HCT116 (cell line): ENCODE measurements at regions not wholly inside any gene's neighbourhood (a gene's known extent, or its start where the extent isn't known, plus 50 kb on each side); places are given as distances from the start of the nearest gene placed in this dataset.

Experiments used
- ATAC-seq: fragments of 200-7000 bp; cut with Tn5 transposase; 2 replicates; pipeline ENCODE4 v1.9.1; 2020; ENCODE audit warnings: mild to moderate bottlenecking, moderate library complexity
- BruUV-seq: library from RNA; stranded (reverse); fragments of 400-500 nt; replicated peaks from 2 replicates; lab custom pipeline; 2021; lab: Mats Ljungman, UMichigan
- CTCF ChIA-PET: fragments of 300-600 bp; sonication (Branson Sonifier 250); formaldehyde crosslinking; loops from one replicate; lab custom pipeline; 2021; ENCODE audit warnings: antibody characterized with exemption; lab: Charles Lee
- POLR2A ChIA-PET: fragments of 300-600, 350-600 bp; sonication (Branson Sonifier 250); formaldehyde crosslinking; loops from one replicate; lab custom pipeline; 2021; ENCODE audit warnings: antibody characterized with exemption; lab: Charles Lee
- RAD21 ChIA-PET, 2 experiments: fragments of 300-600 bp; sonication (Branson Sonifier 250); formaldehyde crosslinking; loops; one replicate each; lab custom pipeline; 2023; ENCODE audit warnings: low total read pairs in 2 of 2; ENCODE audit not compliant: uncharacterized antibody in 2 of 2, unreplicated experiment in 2 of 2, low non-redundant PET in 1 of 2; lab: Charles Lee
- DNase-seq: peaks from one replicate; pipeline ENCODE4 v3.0.0-alpha.2; 2010; ENCODE audit warnings: low read depth, low spot score
- H2AFZ ChIP-seq: fragments of 200-600 bp; shearing (Covaris generic), sonication (generic); 2 replicates; pipeline ENCODE4 v1.6.1; 2017; ENCODE audit warnings: low read depth, mixed run types, mixed read lengths, antibody characterized with exemption, low read length; ENCODE audit not compliant: poor library complexity, severe bottlenecking
- H3K27ac ChIP-seq: 2 replicates; pipeline ENCODE4 v1.5.1; 2012; ENCODE audit warnings: low read depth, low read length
- H3K27me3 ChIP-seq: fragments of 200-600 bp; sonication (generic); 2 replicates; pipeline ENCODE4 v1.6.1; 2016; ENCODE audit warnings: mixed run types, low read length, mixed read lengths; ENCODE audit not compliant: insufficient read depth
- H3K36me3 ChIP-seq, 2 experiments: fragments of 200-500 bp in 1 of 2; fragments of 200-600 bp in 1 of 2; sonication (Bioruptor generic) in 1 of 2; sonication (generic) in 1 of 2; 2 replicates each; pipeline versions ENCODE4 v1.5.1 to v1.6.1; 2014 to 2016; ENCODE audit warnings: low read length in 2 of 2, inconsistent platforms in 1 of 2, mixed read lengths in 1 of 2, mixed run types in 1 of 2; ENCODE audit not compliant: insufficient read depth in 2 of 2, control insufficient read depth in 1 of 2
- H3K4me1 ChIP-seq, 2 experiments: fragments of 200-600 bp in 1 of 2; sonication (generic) in 1 of 2; 2 replicates each; pipeline versions ENCODE4 v1.5.1 to v1.6.1; 2012 to 2017; ENCODE audit warnings: low read length in 2 of 2, inconsistent platforms in 1 of 2, mild to moderate bottlenecking in 1 of 2, mixed read lengths in 1 of 2, mixed run types in 1 of 2, moderate library complexity in 1 of 2; ENCODE audit not compliant: insufficient read depth in 2 of 2, control insufficient read depth in 1 of 2
- H3K4me2 ChIP-seq: fragments of 200-600 bp; sonication (generic); 2 replicates; pipeline ENCODE4 v1.6.1; 2017; ENCODE audit warnings: mixed run types, low read length, mixed read lengths
- H3K4me3 ChIP-seq, 2 experiments: fragments of 200-600 bp in 1 of 2; sonication (generic) in 1 of 2; replicated peaks in 1 of 2; 2 replicates each; pipeline ENCODE4 v1.5.1; 2011 to 2016; ENCODE audit warnings: low read length in 2 of 2, control low read depth in 1 of 2, low read depth in 1 of 2, mild to moderate bottlenecking in 1 of 2, mixed read lengths in 1 of 2, mixed run types in 1 of 2
- H3K79me2 ChIP-seq: fragments of 200-600 bp; sonication (generic); 2 replicates; pipeline ENCODE4 v1.6.1; 2017; ENCODE audit warnings: mild to moderate bottlenecking, mixed run types, low read length, moderate library complexity, mixed read lengths; ENCODE audit not compliant: insufficient read depth
- H3K9ac ChIP-seq: fragments of 200-600 bp; sonication (generic); 2 replicates; pipeline ENCODE4 v1.6.1; 2016; ENCODE audit warnings: low read length, mixed read lengths
- H3K9me2 ChIP-seq: fragments of 200-600 bp; sonication (generic), shearing (Covaris generic); 2 replicates; pipeline ENCODE4 v1.6.1; 2017; ENCODE audit warnings: mixed run types, mild to moderate bottlenecking, moderate library complexity; ENCODE audit not compliant: insufficient read depth
- H3K9me3 ChIP-seq, 2 experiments: fragments of 200-500 bp in 1 of 2; fragments of 200-600 bp in 1 of 2; sonication (Bioruptor generic) in 1 of 2; sonication (generic) in 1 of 2; 2 replicates each; pipeline ENCODE4 v1.6.1; 2014 to 2017; ENCODE audit warnings: low read length in 2 of 2, mixed read lengths in 2 of 2, inconsistent platforms in 1 of 2, low read depth in 1 of 2, mild to moderate bottlenecking in 1 of 2, mixed run types in 1 of 2, moderate library complexity in 1 of 2; ENCODE audit not compliant: control insufficient read depth in 1 of 2, insufficient read depth in 1 of 2
- H4K20me1 ChIP-seq: fragments of 200-600 bp; sonication (generic), shearing (Covaris generic); 2 replicates; pipeline ENCODE4 v1.6.1; 2017; ENCODE audit warnings: mixed run types, mild to moderate bottlenecking, moderate library complexity; ENCODE audit not compliant: insufficient read depth
- CEBPB ChIP-seq: IDR thresholded peaks from 2 replicates; pipeline ENCODE4 v1.6.1; 2012; ENCODE audit warnings: low read depth
- CTCF ChIP-seq, 3 experiments: fragments of 200-600 bp in 1 of 3; sonication (generic) in 1 of 3; IDR thresholded peaks in 2 of 3; conservative IDR thresholded peaks in 1 of 3; 2 replicates each; pipeline ENCODE4 v1.5.1; 2012 to 2017; ENCODE audit warnings: low read depth in 2 of 3, low read length in 2 of 3, antibody characterized with exemption in 1 of 3, borderline replicate concordance in 1 of 3, control low read depth in 1 of 3, mild to moderate bottlenecking in 1 of 3, mixed read lengths in 1 of 3, mixed run types in 1 of 3, moderate library complexity in 1 of 3; ENCODE audit not compliant: insufficient read depth in 1 of 3
- EZH2phosphoT487 ChIP-seq: fragments of 200-600 bp; IDR thresholded peaks from 2 replicates; pipeline ENCODE4 v1.6.1; 2018; ENCODE audit warnings: antibody characterized with exemption, borderline replicate concordance
- POLR2A ChIP-seq: IDR thresholded peaks from 2 replicates; pipeline ENCODE4 v1.7.0; 2011; ENCODE audit warnings: borderline replicate concordance; ENCODE audit not compliant: insufficient read depth, insufficient read length; ENCODE audit errors: extremely low read depth
- REST ChIP-seq: IDR thresholded peaks from 2 replicates; pipeline ENCODE4 v1.6.1; 2012; ENCODE audit warnings: low read depth
- ZFX ChIP-seq: fragments of 450-650 bp; IDR thresholded peaks from 2 replicates; pipeline ENCODE4 v1.6.1; 2017
- ZNF274 ChIP-seq: fragments of 200-500 bp; sonication (Bioruptor generic); IDR thresholded peaks from 2 replicates; pipeline ENCODE4 v1.6.1; 2014; ENCODE audit warnings: mild to moderate bottlenecking, low read depth, low read length, inconsistent platforms
- intact Hi-C: fragments of 100-400 bp; cut with micrococcal nuclease; formaldehyde crosslinking; loops from 2 replicates; pipeline ENCODE4 v1.10.0; 2022
- TF ChIP-seq, protein P1 (sequence below): IDR thresholded peaks from 2 replicates; pipeline ENCODE4 v1.6.1; 2012

DNA sequence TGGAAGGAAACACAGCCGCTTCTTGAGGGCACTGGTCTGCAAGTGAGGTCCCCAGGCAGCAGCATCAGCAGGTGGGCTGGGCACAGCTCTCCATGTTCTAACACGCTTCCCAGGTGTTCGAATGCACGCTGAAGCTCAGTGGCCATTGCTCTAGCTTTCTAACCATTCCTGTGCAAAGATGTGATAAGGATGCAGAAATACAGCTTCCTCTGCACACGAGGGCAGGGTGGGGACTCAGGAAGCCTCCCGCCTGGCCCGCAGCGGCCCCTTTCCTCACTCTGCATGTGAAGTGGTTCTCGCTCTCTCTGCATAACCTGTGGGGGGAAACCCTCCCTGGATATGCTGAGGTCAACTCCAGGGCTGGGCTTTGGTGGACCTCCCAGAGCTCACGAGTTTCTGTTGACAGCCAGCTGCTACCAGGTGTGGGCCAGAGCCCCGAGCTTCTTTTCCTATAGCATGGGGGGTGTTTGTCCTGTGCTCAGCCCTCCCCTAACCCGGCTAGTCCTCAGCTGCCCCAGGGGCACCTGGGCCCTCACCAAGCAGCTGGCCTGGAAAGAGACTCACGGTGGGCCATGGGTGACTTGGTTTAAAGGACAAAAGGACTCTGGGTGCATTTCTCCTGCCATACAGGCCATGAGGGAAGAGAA, 168.2 kb downstream of the TEX29 start:
- Histone ChIP-seq H3K79me2 (no peaks in the 10 kb centered on the region), H3K9me3 (peaks cover 4 to 9% of the 10 kb centered on the region in 2 experiments; a peak in 2 of 4 replicates), H3K27ac (no peak overlapping the region), H3K9ac (no peak overlapping the region), H3K36me3 (no peaks in the 10 kb centered on the region), H3K4me1 (no peaks in the 10 kb centered on the region), H3K4me3 (no peak overlapping the region), H3K9me2 (no peaks in the 10 kb centered on the region), H4K20me1 (no peaks in the 10 kb centered on the region), H2AFZ (no peak overlapping the region), H3K4me2 (no peak overlapping the region), H3K27me3 (no peaks in the 10 kb centered on the region; the same call in 1 of the 2 replicates)
- ATAC-seq: no peak
- TF ChIP-seq REST (no peak), POLR2A (no peak), CTCF (IDR thresholded peaks at IDR 0.05 in 2 of 3, conservative IDR thresholded peaks at IDR 0.05 in 1 of 3; ENCODE audit: borderline replicate concordance in 1 of 3, insufficient read depth in 1 of 3, low read depth in 2 of 3, low read length in 2 of 3) (no peak), EZH2phosphoT487 (no peak), CEBPB (no peak), ZNF274 (no peak), ZFX (no peak)
- TF ChIP-seq, protein P1, sequence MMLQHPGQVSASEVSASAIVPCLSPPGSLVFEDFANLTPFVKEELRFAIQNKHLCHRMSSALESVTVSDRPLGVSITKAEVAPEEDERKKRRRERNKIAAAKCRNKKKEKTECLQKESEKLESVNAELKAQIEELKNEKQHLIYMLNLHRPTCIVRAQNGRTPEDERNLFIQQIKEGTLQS: no peak
- no TSS peak for BruUV-seq
- RAD21 ChIA-PET: no interaction called here
- CTCF ChIA-PET: no interaction called here
- no peak for DNase-seq
- intact Hi-C loops: no loop called here
- POLR2A ChIA-PET: no interaction called here
